ENCODE measurements at regions not wholly inside any gene's neighbourhood (a gene's known extent, or its start where the extent isn't known, plus 50 kb on each side); places are given as distances from the start of the nearest gene placed in this dataset.

GRCh38 chr4:17316566-17316965 lies 195.3 kb downstream of the QDPR start:
- DNase-seq (ENCODE audit: low spot score) (no peak), ATAC-seq (ENCODE audit: low read depth) (no peak)
- H3K9me3 ChIP-seq (ENCODE audit: severe bottlenecking): no peaks in the 10 kb centered on the region
- TF ChIP-seq, protein P1, sequence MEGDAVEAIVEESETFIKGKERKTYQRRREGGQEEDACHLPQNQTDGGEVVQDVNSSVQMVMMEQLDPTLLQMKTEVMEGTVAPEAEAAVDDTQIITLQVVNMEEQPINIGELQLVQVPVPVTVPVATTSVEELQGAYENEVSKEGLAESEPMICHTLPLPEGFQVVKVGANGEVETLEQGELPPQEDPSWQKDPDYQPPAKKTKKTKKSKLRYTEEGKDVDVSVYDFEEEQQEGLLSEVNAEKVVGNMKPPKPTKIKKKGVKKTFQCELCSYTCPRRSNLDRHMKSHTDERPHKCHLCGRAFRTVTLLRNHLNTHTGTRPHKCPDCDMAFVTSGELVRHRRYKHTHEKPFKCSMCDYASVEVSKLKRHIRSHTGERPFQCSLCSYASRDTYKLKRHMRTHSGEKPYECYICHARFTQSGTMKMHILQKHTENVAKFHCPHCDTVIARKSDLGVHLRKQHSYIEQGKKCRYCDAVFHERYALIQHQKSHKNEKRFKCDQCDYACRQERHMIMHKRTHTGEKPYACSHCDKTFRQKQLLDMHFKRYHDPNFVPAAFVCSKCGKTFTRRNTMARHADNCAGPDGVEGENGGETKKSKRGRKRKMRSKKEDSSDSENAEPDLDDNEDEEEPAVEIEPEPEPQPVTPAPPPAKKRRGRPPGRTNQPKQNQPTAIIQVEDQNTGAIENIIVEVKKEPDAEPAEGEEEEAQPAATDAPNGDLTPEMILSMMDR (IDR thresholded peaks at IDR 0.05; ENCODE audit: poor library complexity, severe bottlenecking): no peak
- no peak overlapping the region for H3K4me3 ChIP-seq (ENCODE audit: severe bottlenecking)
- H3K27me3 ChIP-seq (ENCODE audit: insufficient read depth, poor library complexity, severe bottlenecking): peaks cover 5% of the 10 kb centered on the region
- H3K4me1 ChIP-seq (ENCODE audit: insufficient read depth, poor library complexity, severe bottlenecking): no peaks in the 10 kb centered on the region
- H3K36me3 ChIP-seq (ENCODE audit: low read depth): no peaks in the 10 kb centered on the region
- H3K27ac ChIP-seq (ENCODE audit: poor library complexity, severe bottlenecking): no peak overlapping the region

DNA sequence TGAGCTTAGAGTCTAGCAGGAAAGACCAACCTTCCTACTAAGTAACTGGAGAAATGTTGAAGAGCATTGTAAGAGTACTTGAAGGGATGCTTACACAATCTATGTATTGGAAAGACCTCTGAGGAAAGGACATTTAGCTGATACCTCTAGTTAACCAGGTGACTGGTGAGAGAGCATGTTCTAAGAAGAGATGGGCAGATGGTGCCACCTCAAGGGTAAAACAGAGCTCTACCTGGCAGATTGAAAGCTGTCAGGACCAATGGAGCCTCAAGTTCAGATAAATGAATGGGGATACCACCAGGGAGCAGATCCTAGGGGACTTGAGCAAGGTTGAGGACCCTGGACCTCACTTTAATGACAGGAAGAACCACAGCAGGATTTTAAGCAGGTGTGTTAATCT lies 196.4 kb downstream of the QDPR start:
- Histone ChIP-seq H3K36me3 (ENCODE audit: low read depth) (no peaks in the 10 kb centered on the region), H3K4me3 (ENCODE audit: severe bottlenecking) (no peak overlapping the region), H3K9me3 (ENCODE audit: severe bottlenecking) (no peaks in the 10 kb centered on the region), H3K27ac (ENCODE audit: poor library complexity, severe bottlenecking) (no peak overlapping the region), H3K27me3 (ENCODE audit: insufficient read depth, poor library complexity, severe bottlenecking) (peaks cover 5% of the 10 kb centered on the region), H3K4me1 (ENCODE audit: insufficient read depth, poor library complexity, severe bottlenecking) (no peaks in the 10 kb centered on the region)
- TF ChIP-seq, protein P1 (IDR thresholded peaks at IDR 0.05; ENCODE audit: poor library complexity, severe bottlenecking): no peak
- DNase-seq (ENCODE audit: low spot score) (no peak), ATAC-seq (ENCODE audit: low read depth) (no peak)

DNA sequence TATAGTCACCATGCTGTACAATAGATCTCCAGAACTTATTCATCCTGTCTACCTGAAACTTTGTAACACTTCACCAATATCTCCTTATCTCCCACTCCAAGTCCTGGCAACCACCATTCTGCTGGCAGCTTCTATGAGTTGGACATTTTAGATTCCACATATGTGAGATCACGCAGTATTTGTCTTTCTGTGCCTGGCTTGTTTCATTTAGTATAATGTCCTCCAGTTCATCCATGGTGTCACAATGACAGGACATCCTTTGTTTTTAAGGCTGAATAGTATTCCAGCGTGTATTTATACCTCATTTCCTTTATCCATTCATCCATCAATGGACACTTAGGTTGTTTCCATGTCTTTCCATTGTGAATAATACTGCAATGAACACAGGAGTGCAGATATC lies 198.7 kb downstream of the QDPR start:
- TF ChIP-seq, protein P1 (IDR thresholded peaks at IDR 0.05; ENCODE audit: poor library complexity, severe bottlenecking): no peak
- Histone ChIP-seq H3K4me3 (ENCODE audit: severe bottlenecking) (no peak overlapping the region), H3K36me3 (ENCODE audit: low read depth) (no peaks in the 10 kb centered on the region), H3K9me3 (ENCODE audit: severe bottlenecking) (no peaks in the 10 kb centered on the region), H3K4me1 (ENCODE audit: insufficient read depth, poor library complexity, severe bottlenecking) (no peaks in the 10 kb centered on the region), H3K27ac (ENCODE audit: poor library complexity, severe bottlenecking) (no peak overlapping the region), H3K27me3 (ENCODE audit: insufficient read depth, poor library complexity, severe bottlenecking) (peaks cover 5% of the 10 kb centered on the region)
- DNase-seq (ENCODE audit: low spot score): no peak
- no peak for ATAC-seq (ENCODE audit: low read depth)

DNA sequence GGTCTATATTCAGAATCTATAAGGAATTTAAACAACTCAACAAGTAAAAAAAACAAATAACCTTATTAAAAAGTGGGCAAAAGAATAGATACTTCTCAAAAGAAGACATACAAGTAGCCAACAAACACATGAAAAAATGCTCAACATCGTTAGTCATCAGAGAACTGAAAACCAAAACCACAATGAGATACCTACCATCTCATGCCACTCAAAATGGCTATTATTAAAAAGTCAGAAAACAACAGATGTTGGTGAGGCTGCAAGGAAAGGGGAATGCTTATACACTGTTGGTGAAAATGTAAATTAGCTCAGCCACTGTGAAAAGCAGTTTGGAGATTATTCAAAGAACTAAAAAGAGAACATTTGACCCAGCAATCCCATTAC lies 201.6 kb downstream of the QDPR start:
- Histone ChIP-seq H3K36me3 (ENCODE audit: low read depth) (no peaks in the 10 kb centered on the region), H3K9me3 (ENCODE audit: severe bottlenecking) (no peaks in the 10 kb centered on the region), H3K4me3 (ENCODE audit: severe bottlenecking) (no peak overlapping the region), H3K27me3 (ENCODE audit: insufficient read depth, poor library complexity, severe bottlenecking) (peaks cover 5% of the 10 kb centered on the region), H3K27ac (ENCODE audit: poor library complexity, severe bottlenecking) (no peak overlapping the region), H3K4me1 (ENCODE audit: insufficient read depth, poor library complexity, severe bottlenecking) (no peaks in the 10 kb centered on the region)
- DNase-seq (ENCODE audit: low spot score): no peak
- ATAC-seq (ENCODE audit: low read depth): no peak
- TF ChIP-seq, protein P1 (IDR thresholded peaks at IDR 0.05; ENCODE audit: poor library complexity, severe bottlenecking): no peak

DNA sequence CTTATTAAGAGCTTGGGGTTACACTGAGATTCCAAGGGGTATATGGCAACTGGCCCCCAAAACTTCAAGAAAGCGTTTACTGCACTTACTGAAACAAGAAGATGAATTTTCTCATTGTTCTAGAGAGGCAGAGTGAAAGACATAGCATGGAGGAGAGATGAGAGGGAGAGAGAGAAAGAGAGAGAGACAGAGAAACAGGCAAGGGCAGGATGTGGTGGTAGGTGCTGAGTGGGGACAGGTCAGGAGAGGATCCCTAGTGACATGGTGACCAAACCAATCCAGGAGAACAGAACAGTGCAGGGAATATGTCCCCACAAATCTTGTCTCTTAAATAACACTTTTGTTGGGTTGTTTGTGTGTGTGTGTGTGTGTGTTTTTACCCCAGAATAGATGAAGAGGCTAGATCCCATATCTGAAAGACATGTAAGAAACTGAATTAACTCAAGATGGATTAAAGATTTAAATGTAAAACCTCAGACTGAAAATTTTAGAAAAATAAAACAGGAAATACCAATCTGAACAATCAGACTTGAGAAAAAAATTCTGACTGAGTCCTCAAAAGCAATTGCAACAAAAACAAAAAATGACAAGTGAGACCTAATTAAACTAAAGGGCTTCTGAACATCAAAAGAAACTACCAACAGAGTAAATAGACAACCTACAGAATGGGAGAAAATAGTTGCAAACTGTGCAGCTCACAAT lies 202.2 kb downstream of the QDPR start:
- Histone ChIP-seq H3K9me3 (ENCODE audit: severe bottlenecking) (no peaks in the 10 kb centered on the region), H3K27ac (ENCODE audit: poor library complexity, severe bottlenecking) (no peak overlapping the region), H3K4me3 (ENCODE audit: severe bottlenecking) (no peak overlapping the region), H3K4me1 (ENCODE audit: insufficient read depth, poor library complexity, severe bottlenecking) (no peaks in the 10 kb centered on the region), H3K27me3 (ENCODE audit: insufficient read depth, poor library complexity, severe bottlenecking) (peaks cover 5% of the 10 kb centered on the region), H3K36me3 (ENCODE audit: low read depth) (no peaks in the 10 kb centered on the region)
- TF ChIP-seq, protein P1 (IDR thresholded peaks at IDR 0.05; ENCODE audit: poor library complexity, severe bottlenecking): no peak
- DNase-seq (ENCODE audit: low spot score): no peak
- no peak for ATAC-seq (ENCODE audit: low read depth)

All from RWPE2 (cell line).